Activated naive CD4-positive, alpha-beta T cell treated with anti-CD3 and anti-CD28 coated beads for 36 hours (primary cell): ENCODE measurements at regions not wholly inside any gene's neighbourhood (a gene's known extent, or its start where the extent isn't known, plus 50 kb on each side); places are given as distances from the start of the nearest gene placed in this dataset.
"Not testable (repeated sequence)": the region's sequence is repeated elsewhere in the genome, so short reads cannot be mapped to it uniquely, and the experiment has no call there.

ENCODE experiments used
- CTCF ChIA-PET: fragments of 350-600 bp; sonication (Branson Sonifier 250); formaldehyde crosslinking; loops from one replicate; lab custom pipeline; 2021; ENCODE audit warnings: antibody characterized with exemption; lab: Charles Lee
- DNase-seq: peaks from one replicate; pipeline ENCODE4 v3.0.0-alpha.2; 2020
- H3K27ac Mint-ChIP-seq: one replicate; pipeline ENCODE4 v1.8.0; 2021; ENCODE audit warnings: mild to moderate bottlenecking, mixed read lengths
- H3K27me3 Mint-ChIP-seq: one replicate; pipeline ENCODE4 v1.8.0; 2021; ENCODE audit warnings: low read depth, mixed read lengths
- H3K36me3 Mint-ChIP-seq: one replicate; pipeline ENCODE4 v1.8.0; 2021; ENCODE audit warnings: low read depth, mixed read lengths
- H3K4me1 Mint-ChIP-seq: one replicate; pipeline ENCODE4 v1.8.0; 2021; ENCODE audit warnings: low read depth, mixed read lengths
- H3K4me3 Mint-ChIP-seq: one replicate; pipeline ENCODE4 v1.8.0; 2021; ENCODE audit warnings: mild to moderate bottlenecking, moderate library complexity, mixed read lengths
- H3K9me3 Mint-ChIP-seq: one replicate; pipeline ENCODE4 v1.8.0; 2021; ENCODE audit warnings: mixed read lengths
- intact Hi-C: fragments of 100-400 bp; cut with micrococcal nuclease; formaldehyde crosslinking; loops from one replicate; pipeline ENCODE4 v1.15.1; 2023

- DNase-seq: no peak
- no peak overlapping the region for H3K27ac Mint-ChIP-seq
- H3K4me3 Mint-ChIP-seq: no peak overlapping the region
- CTCF ChIA-PET: no interaction called here
- intact Hi-C loops: no loop called here
- H3K36me3 Mint-ChIP-seq: no peaks in the 10 kb centered on the region
- no peaks in the 10 kb centered on the region for H3K4me1 Mint-ChIP-seq
- H3K27me3 Mint-ChIP-seq: peaks cover 11% of the 10 kb centered on the region
- no peaks in the 10 kb centered on the region for H3K9me3 Mint-ChIP-seq
Observed at GRCh38 chr18:54433368-54433767, 75.7 kb downstream of the C18orf54 start.

DNA sequence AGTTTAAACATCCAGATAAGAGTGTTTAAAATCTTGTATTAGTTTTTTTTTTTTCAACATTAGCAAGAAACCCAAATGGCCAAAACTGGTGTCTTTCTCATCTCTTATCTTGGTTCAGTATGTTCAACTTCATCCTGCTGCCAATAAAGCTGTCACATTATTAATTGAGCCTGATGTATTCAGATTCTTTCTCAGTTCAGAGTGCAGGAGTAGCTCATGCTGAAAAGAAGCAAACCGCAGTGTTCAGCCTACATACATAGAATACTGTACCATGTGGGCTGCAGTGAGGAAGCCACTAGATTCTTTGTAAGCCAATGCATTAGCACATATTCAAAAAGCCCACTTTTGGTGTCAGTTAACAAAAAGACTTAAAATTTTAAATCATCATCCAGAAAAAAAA, 76.2 kb downstream of the C18orf54 start:
- no peaks in the 10 kb centered on the region for H3K9me3 Mint-ChIP-seq
- H3K4me3 Mint-ChIP-seq: no peak overlapping the region
- H3K36me3 Mint-ChIP-seq: no peaks in the 10 kb centered on the region
- intact Hi-C loops: no loop called here
- no peaks in the 10 kb centered on the region for H3K4me1 Mint-ChIP-seq
- DNase-seq: no peak
- no peak overlapping the region for H3K27ac Mint-ChIP-seq
- CTCF ChIA-PET: no interaction called here
- peaks cover 14% of the 10 kb centered on the region for H3K27me3 Mint-ChIP-seq

GRCh38 chr18:54434453-54434852, 76.7 kb downstream of the C18orf54 start:
- no peak for DNase-seq
- peaks cover 17% of the 10 kb centered on the region for H3K27me3 Mint-ChIP-seq
- no peaks in the 10 kb centered on the region for H3K36me3 Mint-ChIP-seq
- no peaks in the 10 kb centered on the region for H3K4me1 Mint-ChIP-seq
- CTCF ChIA-PET: no interaction called here
- H3K9me3 Mint-ChIP-seq: no peaks in the 10 kb centered on the region
- no peak overlapping the region for H3K4me3 Mint-ChIP-seq
- H3K27ac Mint-ChIP-seq: no peak overlapping the region
- intact Hi-C loops: no loop called here

GRCh38 chr18:54436501-54436900, 78.8 kb downstream of the C18orf54 start:
- H3K27ac Mint-ChIP-seq: no peak overlapping the region
- peaks cover 18% of the 10 kb centered on the region for H3K27me3 Mint-ChIP-seq
- H3K4me3 Mint-ChIP-seq: no peak overlapping the region
- H3K4me1 Mint-ChIP-seq: no peaks in the 10 kb centered on the region
- no peak for DNase-seq
- H3K9me3 Mint-ChIP-seq: no peaks in the 10 kb centered on the region
- CTCF ChIA-PET: no interaction called here
- intact Hi-C loops: no loop called here
- no peaks in the 10 kb centered on the region for H3K36me3 Mint-ChIP-seq

DNA sequence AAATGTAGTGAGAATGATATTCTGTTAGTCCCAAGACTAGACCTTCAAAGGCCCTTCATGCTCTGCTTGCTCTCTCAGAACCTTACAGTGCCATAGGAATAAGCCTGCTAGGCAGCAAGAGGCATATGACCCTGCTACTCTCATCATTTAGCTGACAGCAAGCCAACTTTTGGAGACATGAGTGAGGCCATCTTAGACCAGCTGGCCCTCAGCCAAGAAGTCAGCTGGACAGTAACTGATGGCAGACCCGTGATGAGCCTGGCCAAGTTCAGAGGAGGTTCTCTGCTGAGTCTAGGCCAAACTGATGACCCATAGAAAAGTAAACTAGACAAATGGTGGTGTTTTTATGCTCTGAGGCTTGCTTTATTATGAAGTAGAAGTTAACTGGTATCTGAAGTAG, 82.6 kb downstream of the C18orf54 start:
- Mint-ChIP-seq H3K9me3 (no peaks in the 10 kb centered on the region), H3K4me3 (no peak overlapping the region), H3K4me1 (no peaks in the 10 kb centered on the region), H3K27ac (no peak overlapping the region), H3K36me3 (no peaks in the 10 kb centered on the region), H3K27me3 (peaks cover 28% of the 10 kb centered on the region)
- CTCF ChIA-PET: no interaction called here
- DNase-seq: no peak
- intact Hi-C loops: no loop called here

GRCh38 chr18:54444319-54444914, 86.7 kb downstream of the C18orf54 start:
- no peaks in the 10 kb centered on the region for H3K4me1 Mint-ChIP-seq
- H3K27ac Mint-ChIP-seq: no peak overlapping the region
- peaks cover 21% of the 10 kb centered on the region for H3K27me3 Mint-ChIP-seq
- peak; percentile 67 for DNase-seq
- H3K36me3 Mint-ChIP-seq: no peaks in the 10 kb centered on the region
- intact Hi-C loops: loop anchor here (1.0 kb wide), 5 partner anchors 114 to 539 kb away; no protein-coding TSS in a partner anchor
- H3K4me3 Mint-ChIP-seq: no peak overlapping the region
- CTCF ChIA-PET: interaction anchor here (0.7 to 2.2 kb wide), 9 partner anchors 17 to 582 kb away, joined by 3 to 28 read pairs (median 3); no protein-coding TSS in a partner anchor
- H3K9me3 Mint-ChIP-seq: no peaks in the 10 kb centered on the region

GRCh38 chr18:54453996-54454395, 96.3 kb downstream of the C18orf54 start:
- no peaks in the 10 kb centered on the region for H3K36me3 Mint-ChIP-seq
- H3K4me1 Mint-ChIP-seq: no peaks in the 10 kb centered on the region
- peaks cover 7% of the 10 kb centered on the region for H3K27me3 Mint-ChIP-seq
- no peaks in the 10 kb centered on the region for H3K9me3 Mint-ChIP-seq
- CTCF ChIA-PET: interaction anchor here (0.6 to 1.7 kb wide), 3 partner anchors 9 to 1391 kb away, joined by 3 to 4 read pairs (median 3); no protein-coding TSS in a partner anchor
- no peak overlapping the region for H3K4me3 Mint-ChIP-seq
- no peak overlapping the region for H3K27ac Mint-ChIP-seq
- no peak for DNase-seq
- intact Hi-C loops: loop anchor here (5.0 kb wide), 1 partner anchor 83 kb away; no protein-coding TSS in a partner anchor

GRCh38 chr18:54465502-54465901, 107.8 kb downstream of the C18orf54 start:
- intact Hi-C loops: no loop called here
- no peak for DNase-seq
- Mint-ChIP-seq H3K27ac (no peak overlapping the region), H3K9me3 (no peaks in the 10 kb centered on the region), H3K4me3 (no peak overlapping the region), H3K27me3 (peaks cover 5% of the 10 kb centered on the region), H3K36me3 (no peaks in the 10 kb centered on the region), H3K4me1 (no peaks in the 10 kb centered on the region)
- CTCF ChIA-PET: no interaction called here

DNA sequence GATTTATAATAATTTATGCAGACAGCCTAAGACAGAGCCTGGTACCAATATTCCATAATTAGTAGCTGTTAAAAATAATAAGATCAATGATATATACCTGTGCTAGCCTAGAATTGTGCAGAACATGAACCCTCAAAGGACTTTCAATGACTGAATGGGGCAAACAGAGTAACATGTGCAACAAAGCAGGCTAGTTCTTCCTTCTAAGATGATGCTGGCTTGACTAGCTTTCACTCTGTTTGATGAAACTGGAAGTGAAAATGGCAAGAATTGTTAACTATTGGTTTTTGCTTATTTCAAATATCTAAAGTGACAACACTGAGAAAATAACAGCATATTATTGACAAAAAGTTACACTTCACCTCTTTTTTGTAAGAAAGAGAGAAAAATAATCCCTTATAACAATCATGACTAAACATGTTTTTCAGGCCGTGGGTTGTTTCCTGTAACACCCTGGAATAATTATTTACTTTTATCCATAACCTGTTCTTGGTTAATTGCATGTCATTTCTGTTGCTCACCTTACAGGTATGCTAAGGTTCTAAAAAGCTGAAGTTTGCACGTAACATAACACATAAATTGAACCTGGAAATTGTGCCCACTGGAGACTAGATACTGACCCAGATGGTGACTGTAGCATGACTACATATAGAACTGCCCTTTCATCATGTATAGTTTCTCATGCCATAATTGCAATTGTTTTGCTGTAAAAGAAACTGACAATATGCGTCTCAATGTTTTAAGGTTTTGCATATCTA, 108.7 kb downstream of the C18orf54 start:
- Mint-ChIP-seq H3K4me3 (no peak overlapping the region), H3K27me3 (peaks cover 5% of the 10 kb centered on the region), H3K36me3 (no peaks in the 10 kb centered on the region), H3K27ac (no peak overlapping the region), H3K9me3 (no peaks in the 10 kb centered on the region), H3K4me1 (no peaks in the 10 kb centered on the region)
- intact Hi-C loops: no loop called here
- DNase-seq: no peak
- CTCF ChIA-PET: interaction anchor here (0.6 kb wide), 1 partner anchor 75 kb away, joined by 3 read pairs; no protein-coding TSS in a partner anchor

DNA sequence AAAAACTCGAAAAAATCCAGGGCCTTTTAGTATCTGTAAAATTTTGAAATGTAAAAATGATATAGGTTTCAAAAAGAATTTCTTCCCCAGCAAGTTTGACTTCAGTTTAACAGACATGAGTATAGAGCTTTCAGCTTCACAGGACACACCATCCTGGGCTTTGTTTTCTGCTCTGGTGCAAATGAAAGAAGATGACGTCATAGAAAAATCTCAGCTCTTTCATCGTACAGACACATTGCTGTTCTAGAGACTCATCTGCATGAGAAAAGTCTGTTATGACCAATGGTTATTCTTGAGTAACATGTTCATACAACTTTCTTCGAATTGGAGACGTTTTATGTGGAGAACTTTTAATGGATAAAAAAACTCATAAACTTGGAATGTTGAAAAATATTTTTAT, 111.7 kb upstream of the DYNAP start:
- intact Hi-C loops: no loop called here
- H3K4me3 Mint-ChIP-seq: no peak overlapping the region
- DNase-seq: no peak
- H3K27me3 Mint-ChIP-seq: peaks cover 8% of the 10 kb centered on the region
- no peaks in the 10 kb centered on the region for H3K9me3 Mint-ChIP-seq
- no peaks in the 10 kb centered on the region for H3K4me1 Mint-ChIP-seq
- no peak overlapping the region for H3K27ac Mint-ChIP-seq
- no peaks in the 10 kb centered on the region for H3K36me3 Mint-ChIP-seq
- CTCF ChIA-PET: no interaction called here

- Mint-ChIP-seq H3K36me3 (no peaks in the 10 kb centered on the region), H3K4me1 (no peaks in the 10 kb centered on the region), H3K27ac (no peak overlapping the region), H3K9me3 (no peaks in the 10 kb centered on the region), H3K4me3 (no peak overlapping the region), H3K27me3 (peaks cover 11% of the 10 kb centered on the region)
- CTCF ChIA-PET: no interaction called here
- no peak for DNase-seq
- intact Hi-C loops: no loop called here
Observed at GRCh38 chr18:54480616-54481015, 110.4 kb upstream of the DYNAP start.

DNA sequence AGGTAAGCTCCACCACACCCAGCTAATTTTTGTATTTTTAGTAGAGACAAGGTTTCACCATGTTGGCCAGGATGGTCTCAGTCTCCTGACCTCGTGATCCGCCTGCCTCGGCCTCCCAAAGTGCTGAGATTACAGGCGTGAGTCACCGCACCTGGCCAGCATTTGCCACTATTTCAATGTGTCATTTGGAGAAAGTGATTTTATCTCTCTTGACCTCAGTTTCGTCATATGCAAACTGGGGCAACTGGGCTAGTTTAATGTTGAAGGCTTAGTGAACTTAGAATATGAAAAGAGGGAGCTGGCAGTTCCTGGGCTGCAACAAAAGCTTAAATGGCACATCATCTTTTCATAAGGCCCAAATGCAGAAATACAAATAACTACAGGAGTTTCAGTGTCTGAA, 88.6 kb upstream of the DYNAP start:
- H3K9me3 Mint-ChIP-seq, H3K27me3 Mint-ChIP-seq, DNase-seq, H3K4me3 Mint-ChIP-seq, intact Hi-C loops, CTCF ChIA-PET, H3K4me1 Mint-ChIP-seq, H3K27ac Mint-ChIP-seq, H3K36me3 Mint-ChIP-seq: not testable (repeated sequence)
